NCI-H2081 (cell line): ENCODE measurements at regions not wholly inside any gene's neighbourhood (a gene's known extent, or its start where the extent isn't known, plus 50 kb on each side); places are given as distances from the start of the nearest gene placed in this dataset.
A peak's percentile ranks its signal among the peaks of the same experiment; 100 is the strongest.

Source experiments
- DNase-seq, 2 experiments: peaks; one replicate each; lab custom pipeline; 2025; lab: John Stamatoyannopoulos, UW

- no peak for DNase-seq
Measured at GRCh38 chr12:63319936-63320633, 169.1 kb upstream of the AVPR1A start.

- peak in 1 of 2 experiments; percentile 4 for DNase-seq
Measured at GRCh38 chr12:63319386-63319785, 168.4 kb upstream of the AVPR1A start.

GRCh38 chr12:63318933-63319332 is 167.9 kb upstream of the AVPR1A start:
- DNase-seq = no peak

- no peak for DNase-seq
Measured at GRCh38 chr12:63318313-63318712, 167.3 kb upstream of the AVPR1A start.

GRCh38 chr12:63317880-63318279 is 166.9 kb upstream of the AVPR1A start:
- DNase-seq = no peak

GRCh38 chr12:63317286-63317846 is 166.4 kb upstream of the AVPR1A start:
- no peak for DNase-seq

GRCh38 chr12:63313139-63313538 is 162.1 kb upstream of the AVPR1A start:
- DNase-seq = no peak

GRCh38 chr12:63308671-63309070 is 157.7 kb upstream of the AVPR1A start:
- no peak for DNase-seq

- DNase-seq = no peak
Measured at GRCh38 chr12:63307849-63308248, 156.8 kb upstream of the AVPR1A start.

GRCh38 chr12:63305901-63306875 is 155.2 kb upstream of the AVPR1A start:
- no peak for DNase-seq

GRCh38 chr12:63304887-63305316 is 153.9 kb upstream of the AVPR1A start:
- no peak for DNase-seq

GRCh38 chr12:63302941-63303536 is 152.0 kb upstream of the AVPR1A start:
- no peak for DNase-seq

GRCh38 chr12:63302269-63302940 is 151.4 kb upstream of the AVPR1A start:
- no peak for DNase-seq

- DNase-seq = no peak
Measured at GRCh38 chr12:63301311-63301710, 150.3 kb upstream of the AVPR1A start.

GRCh38 chr12:63298386-63298930 is 147.5 kb upstream of the AVPR1A start:
- DNase-seq = no peak

- no peak for DNase-seq
Measured at GRCh38 chr12:63294327-63294632, 143.3 kb upstream of the AVPR1A start.

GRCh38 chr12:63292471-63293221 is 141.6 kb upstream of the AVPR1A start:
- no peak for DNase-seq

GRCh38 chr12:63276537-63277365 is 125.8 kb upstream of the AVPR1A start:
- DNase-seq = peak; percentile 23 to 76

- no peak for DNase-seq
Measured at GRCh38 chr12:63266988-63267387, 116.0 kb upstream of the AVPR1A start.

GRCh38 chr12:63264629-63265028 is 113.6 kb upstream of the AVPR1A start:
- no peak for DNase-seq
